B cell (primary cell): ENCODE measurements at regions not wholly inside any gene's neighbourhood (a gene's known extent, or its start where the extent isn't known, plus 50 kb on each side); places are given as distances from the start of the nearest gene placed in this dataset.
"Not testable (repeated sequence)": the region's sequence is repeated elsewhere in the genome, so short reads cannot be mapped to it uniquely, and the experiment has no call there.

Source experiments
- ATAC-seq: fragments of 200-7000 bp; cut with Tn5 transposase; one replicate; pipeline ENCODE4 v1.10.0; 2021; ENCODE audit warnings: low read depth, mild to moderate bottlenecking, moderate number of reproducible peaks, moderate library complexity
- CTCF ChIA-PET: fragments of 350-600 bp; sonication (Branson Sonifier 250); formaldehyde crosslinking; loops from one replicate; lab custom pipeline; 2021; ENCODE audit warnings: antibody characterized with exemption, inconsistent platforms; lab: Charles Lee
- POLR2A ChIA-PET: fragments of 350-600 bp; sonication (Branson Sonifier 250); formaldehyde crosslinking; loops from one replicate; lab custom pipeline; 2021; ENCODE audit warnings: antibody characterized with exemption; lab: Charles Lee
- DNase-seq: peaks from one replicate; pipeline ENCODE4 v3.0.0; 2013
- H2AFZ ChIP-seq: 2 replicates; pipeline ENCODE4 v1.6.1; 2012; ENCODE audit warnings: mild to moderate bottlenecking, low read depth, low read length; ENCODE audit not compliant: insufficient read depth, poor library complexity, severe bottlenecking
- H3K27ac ChIP-seq, 2 donors: 1 replicate in 1 of 2; 2 replicates in 1 of 2; pipeline ENCODE4 v1.5.1; 2012 to 2013; ENCODE audit warnings: low read length in 2 of 2, mild to moderate bottlenecking in 2 of 2, moderate library complexity in 1 of 2
- H3K27me3 ChIP-seq, 4 experiments: fragments of 200-600 bp in 1 of 4; sonication (generic) in 1 of 4; replicated peaks in 1 of 4; 1 replicate in 2 of 4; 2 replicates in 2 of 4; pipeline versions ENCODE4 v1.6.1 to v1.7.0; 2013 to 2016; ENCODE audit warnings: low read length in 3 of 4, mild to moderate bottlenecking in 2 of 4, mixed read lengths in 1 of 4, moderate library complexity in 1 of 4; ENCODE audit not compliant: insufficient read depth in 4 of 4, control insufficient read depth in 3 of 4; ENCODE audit errors: control extremely low read depth in 1 of 4
- H3K36me3 ChIP-seq, 2 experiments: replicated peaks in 1 of 2; 1 replicate in 1 of 2; 2 replicates in 1 of 2; pipeline versions ENCODE4 v1.6.1 to v1.7.1; 2013; ENCODE audit warnings: low read length in 1 of 2; ENCODE audit not compliant: insufficient read depth in 2 of 2, control insufficient read depth in 1 of 2; ENCODE audit errors: control extremely low read depth in 1 of 2, extremely low read depth in 1 of 2
- H3K4me1 ChIP-seq, 2 donors: fragments of 200-600 bp in 1 of 2; sonication (generic) in 1 of 2; 1 replicate in 1 of 2; 2 replicates in 1 of 2; pipeline versions ENCODE4 v1.5.1 to v1.6.1; 2013 to 2017; ENCODE audit warnings: low read length in 2 of 2; ENCODE audit not compliant: control insufficient read depth in 2 of 2, insufficient read depth in 2 of 2
- H3K4me2 ChIP-seq: replicated peaks from 2 replicates; pipeline ENCODE3; 2012; ENCODE audit warnings: mild to moderate bottlenecking, low read depth, low read length; ENCODE audit not compliant: poor library complexity, severe bottlenecking
- H3K4me3 ChIP-seq, 5 experiments: fragments of 200-600 bp in 1 of 5; sonication (generic) in 1 of 5; 1 replicate in 3 of 5; 2 replicates in 2 of 5; pipeline versions ENCODE4 v1.5.1 to v1.7.0; 2011 to 2016; ENCODE audit warnings: low read length in 4 of 5, mild to moderate bottlenecking in 4 of 5, low read depth in 2 of 5, control low read depth in 1 of 5, moderate library complexity in 1 of 5; ENCODE audit not compliant: insufficient read depth in 1 of 5; ENCODE audit errors: control extremely low read depth in 1 of 5, extremely low read depth in 1 of 5
- H3K79me2 ChIP-seq: fragments of 200-600 bp; sonication (generic); one replicate; pipeline ENCODE4 v1.6.0; 2016; ENCODE audit warnings: low read length; ENCODE audit not compliant: control insufficient read depth, insufficient read depth
- H3K9ac ChIP-seq: fragments of 200-600 bp; sonication (generic); 2 replicates; pipeline ENCODE4 v1.6.1; 2017; ENCODE audit warnings: mild to moderate bottlenecking, low read length, moderate library complexity
- H3K9me3 ChIP-seq, 3 donors: one replicate each; pipeline versions ENCODE4 v1.6.1 to v1.7.1; 2013; ENCODE audit warnings: low read length in 2 of 3; ENCODE audit not compliant: control insufficient read depth in 2 of 3, insufficient read depth in 1 of 3; ENCODE audit errors: control extremely low read depth in 1 of 3
- H4K20me1 ChIP-seq: 2 replicates; pipeline ENCODE4 v1.6.0; 2012; ENCODE audit warnings: mild to moderate bottlenecking, low read length; ENCODE audit not compliant: insufficient read depth, control insufficient read depth, poor library complexity, severe bottlenecking
- H3K27ac Mint-ChIP-seq: one replicate; pipeline ENCODE4 v1.8.0; 2021; ENCODE audit warnings: mixed read lengths
- H3K27me3 Mint-ChIP-seq: one replicate; pipeline ENCODE4 v1.8.0; 2021; ENCODE audit warnings: mixed read lengths
- H3K4me1 Mint-ChIP-seq: one replicate; pipeline ENCODE4 v1.8.0; 2021; ENCODE audit warnings: mixed read lengths
- H3K4me3 Mint-ChIP-seq: one replicate; pipeline ENCODE4 v1.8.0; 2021; ENCODE audit warnings: mixed read lengths
- H3K9me3 Mint-ChIP-seq: one replicate; pipeline ENCODE4 v1.8.0; 2022; ENCODE audit warnings: mixed read lengths; ENCODE audit not compliant: insufficient read depth
- CTCF ChIP-seq: fragments of 200-600 bp; IDR thresholded peaks from one replicate; pipeline ENCODE4 v1.8.0; 2022; ENCODE audit warnings: antibody characterized with exemption, mild to moderate bottlenecking
- EZH2 ChIP-seq: IDR thresholded peaks from 2 replicates; pipeline ENCODE4 v1.6.1; 2012; ENCODE audit warnings: borderline replicate concordance, low read depth, mild to moderate bottlenecking, moderate library complexity, low read length; ENCODE audit not compliant: insufficient read depth, poor library complexity, severe bottlenecking
- WGBS: methylation state at CpG from one replicate; pipeline ENCODE4 v1.1.5; 2013; ENCODE audit warnings: missing lambda C conversion rate; ENCODE audit not compliant: insufficient coverage; 5-methylcytosine and 5-hydroxymethylcytosine counted together
- intact Hi-C: fragments of 100-400 bp; cut with micrococcal nuclease; formaldehyde crosslinking; loops from one replicate; pipeline ENCODE4 v1.10.0; 2022

GRCh38 chr16:85204242-85205010 is 92.2 kb upstream of the CIBAR2 start:
- Mint-ChIP-seq H3K27ac (no peak overlapping the region), H3K27me3 (peaks cover 8% of the 10 kb centered on the region), H3K4me1 (no peaks in the 10 kb centered on the region), H3K9me3 (no peaks in the 10 kb centered on the region), H3K4me3 (no peak overlapping the region)
- H2AFZ ChIP-seq: no peak overlapping the region
- no peaks in the 10 kb centered on the region for H3K79me2 ChIP-seq
- peaks cover 0 to 19% (median 0%) of the 10 kb centered on the region in 3 donors for H3K9me3 ChIP-seq
- TF ChIP-seq CTCF: no peak
- TF ChIP-seq EZH2: no peak
- no peaks in the 10 kb centered on the region for H3K36me3 ChIP-seq
- no peaks in the 10 kb centered on the region for H4K20me1 ChIP-seq
- CTCF ChIA-PET: no interaction called here
- H3K27ac ChIP-seq: no peak overlapping the region
- H3K4me2 ChIP-seq: no peak overlapping the region
- H3K4me1 ChIP-seq: no peaks in the 10 kb centered on the region
- H3K27me3 ChIP-seq: no peaks in the 10 kb centered on the region
- ATAC-seq (no peak), DNase-seq (no peak)
- H3K9ac ChIP-seq: no peak overlapping the region
- H3K4me3 ChIP-seq: no peak overlapping the region
- intact Hi-C loops: no loop called here
- POLR2A ChIA-PET: no interaction called here
- 71% methylated on average over 5 of the region's 7 CpGs for WGBS

- POLR2A ChIA-PET, H3K9ac ChIP-seq, H3K27me3 ChIP-seq: not testable (repeated sequence)
Observed at GRCh38 chr16:85205257-85205656, 93.0 kb upstream of the CIBAR2 start.

More at GRCh38 chr16:85205257-85205656, 93.0 kb upstream of the CIBAR2 start:
- ATAC-seq, H3K4me1 ChIP-seq, H3K27ac Mint-ChIP-seq, H3K4me1 Mint-ChIP-seq, H3K79me2 ChIP-seq, H3K9me3 Mint-ChIP-seq, H3K4me2 ChIP-seq, H2AFZ ChIP-seq, H3K27me3 Mint-ChIP-seq, H3K4me3 Mint-ChIP-seq, H3K36me3 ChIP-seq, H3K4me3 ChIP-seq, DNase-seq, H3K27ac ChIP-seq, H4K20me1 ChIP-seq, intact Hi-C loops: not testable (repeated sequence)
- 100% methylated on average over 3 of the region's 6 CpGs for WGBS
- CTCF ChIA-PET: interaction anchor here (0.7 kb wide), 1 partner anchor 790 kb away, joined by 7 read pairs; no protein-coding TSS in a partner anchor
- peaks cover 0 to 22% (median 0%) of the 10 kb centered on the region in 3 donors for H3K9me3 ChIP-seq
